ENCODE measurements at regions not wholly inside any gene's neighbourhood (a gene's known extent, or its start where the extent isn't known, plus 50 kb on each side); places are given as distances from the start of the nearest gene placed in this dataset.

GRCh38 chr15:37165395-37165794 is 65.0 kb upstream of the MEIS2 start:
- Histone ChIP-seq H3K4me1 (ENCODE audit: control insufficient read depth, extremely low read depth, insufficient read depth, low read length) (no peaks in the 10 kb centered on the region), H3K36me3 (ENCODE audit: control insufficient read depth, insufficient read depth, low read length) (no peaks in the 10 kb centered on the region), H3K4me3 (replicated peaks in 1 of 4; ENCODE audit: control extremely low read depth in 1 of 4, insufficient read depth in 1 of 4, low read depth in 3 of 4, low read length in 4 of 4) (no peak overlapping the region), H3K27ac (ENCODE audit: insufficient read depth, low read length) (no peak overlapping the region), H4K20me1 (ENCODE audit: control insufficient read depth, extremely low read depth, insufficient read depth, low read length) (no peaks in the 10 kb centered on the region), H3K9ac (ENCODE audit: insufficient read depth, low read length) (no peak overlapping the region), H3K27me3 (ENCODE audit: control insufficient read depth, insufficient read depth, low read length) (no peaks in the 10 kb centered on the region), H2AFZ (ENCODE audit: low read length) (no peak overlapping the region), H3K4me2 (ENCODE audit: extremely low read depth, insufficient read depth, low read length) (no peak overlapping the region), H3K79me2 (ENCODE audit: control insufficient read depth, insufficient read depth, low read length) (no peaks in the 10 kb centered on the region), H3K9me3 (ENCODE audit: control insufficient read depth, insufficient read depth, low read depth, low read length) (no peaks in the 10 kb centered on the region)
- DNase-seq (ENCODE audit: low read depth in 2 of 2) = no peak
- TF ChIP-seq, protein P1, sequence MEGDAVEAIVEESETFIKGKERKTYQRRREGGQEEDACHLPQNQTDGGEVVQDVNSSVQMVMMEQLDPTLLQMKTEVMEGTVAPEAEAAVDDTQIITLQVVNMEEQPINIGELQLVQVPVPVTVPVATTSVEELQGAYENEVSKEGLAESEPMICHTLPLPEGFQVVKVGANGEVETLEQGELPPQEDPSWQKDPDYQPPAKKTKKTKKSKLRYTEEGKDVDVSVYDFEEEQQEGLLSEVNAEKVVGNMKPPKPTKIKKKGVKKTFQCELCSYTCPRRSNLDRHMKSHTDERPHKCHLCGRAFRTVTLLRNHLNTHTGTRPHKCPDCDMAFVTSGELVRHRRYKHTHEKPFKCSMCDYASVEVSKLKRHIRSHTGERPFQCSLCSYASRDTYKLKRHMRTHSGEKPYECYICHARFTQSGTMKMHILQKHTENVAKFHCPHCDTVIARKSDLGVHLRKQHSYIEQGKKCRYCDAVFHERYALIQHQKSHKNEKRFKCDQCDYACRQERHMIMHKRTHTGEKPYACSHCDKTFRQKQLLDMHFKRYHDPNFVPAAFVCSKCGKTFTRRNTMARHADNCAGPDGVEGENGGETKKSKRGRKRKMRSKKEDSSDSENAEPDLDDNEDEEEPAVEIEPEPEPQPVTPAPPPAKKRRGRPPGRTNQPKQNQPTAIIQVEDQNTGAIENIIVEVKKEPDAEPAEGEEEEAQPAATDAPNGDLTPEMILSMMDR (conservative IDR thresholded peaks at IDR 0.05 in 1 of 2, IDR thresholded peaks at IDR 0.05 in 1 of 2; ENCODE audit: low read depth in 1 of 2, low read length in 2 of 2) = no peak
- TF ChIP-seq EZH2 (IDR thresholded peaks at IDR 0.05; ENCODE audit: low read length, missing control alignments) = no peak

DNA sequence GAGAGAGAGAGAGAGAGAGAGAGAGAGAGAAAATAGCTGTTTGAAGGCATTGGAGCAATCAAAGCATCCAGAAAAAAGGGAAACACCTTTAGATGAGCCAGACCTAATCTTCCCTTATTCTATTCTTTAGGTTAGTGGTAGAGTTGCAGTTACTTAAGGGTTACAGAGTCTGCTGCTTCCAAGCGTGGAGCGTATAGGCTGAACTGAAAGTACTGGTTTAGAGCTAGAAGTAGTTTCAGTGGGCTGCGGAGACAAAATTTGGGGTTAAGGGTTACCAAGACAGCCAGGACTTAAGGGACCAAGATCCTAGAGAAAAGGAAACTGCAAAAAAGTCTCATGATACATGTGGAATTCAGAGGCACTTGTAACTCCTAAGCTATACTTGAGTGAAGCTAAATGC is 66.1 kb upstream of the MEIS2 start:
- H3K4me2 ChIP-seq (ENCODE audit: extremely low read depth, insufficient read depth, low read length) = no peak overlapping the region
- TF ChIP-seq, protein P1 (conservative IDR thresholded peaks at IDR 0.05 in 1 of 2, IDR thresholded peaks at IDR 0.05 in 1 of 2; ENCODE audit: low read depth in 1 of 2, low read length in 2 of 2) = no peak
- no peak for TF ChIP-seq EZH2 (IDR thresholded peaks at IDR 0.05; ENCODE audit: low read length, missing control alignments)
- no peaks in the 10 kb centered on the region for H3K79me2 ChIP-seq (ENCODE audit: control insufficient read depth, insufficient read depth, low read length)
- H2AFZ ChIP-seq (ENCODE audit: low read length) = no peak overlapping the region
- no peaks in the 10 kb centered on the region for H3K27me3 ChIP-seq (ENCODE audit: control insufficient read depth, insufficient read depth, low read length)
- H3K4me3 ChIP-seq (replicated peaks in 1 of 4; ENCODE audit: control extremely low read depth in 1 of 4, insufficient read depth in 1 of 4, low read depth in 3 of 4, low read length in 4 of 4) = no peak overlapping the region
- H3K4me1 ChIP-seq (ENCODE audit: control insufficient read depth, extremely low read depth, insufficient read depth, low read length) = no peaks in the 10 kb centered on the region
- H3K27ac ChIP-seq (ENCODE audit: insufficient read depth, low read length) = no peak overlapping the region
- DNase-seq (ENCODE audit: low read depth in 2 of 2) = no peak
- no peaks in the 10 kb centered on the region for H4K20me1 ChIP-seq (ENCODE audit: control insufficient read depth, extremely low read depth, insufficient read depth, low read length)
- H3K9me3 ChIP-seq (ENCODE audit: control insufficient read depth, insufficient read depth, low read depth, low read length) = no peaks in the 10 kb centered on the region
- H3K9ac ChIP-seq (ENCODE audit: insufficient read depth, low read length) = no peak overlapping the region
- H3K36me3 ChIP-seq (ENCODE audit: control insufficient read depth, insufficient read depth, low read length) = no peaks in the 10 kb centered on the region

DNA sequence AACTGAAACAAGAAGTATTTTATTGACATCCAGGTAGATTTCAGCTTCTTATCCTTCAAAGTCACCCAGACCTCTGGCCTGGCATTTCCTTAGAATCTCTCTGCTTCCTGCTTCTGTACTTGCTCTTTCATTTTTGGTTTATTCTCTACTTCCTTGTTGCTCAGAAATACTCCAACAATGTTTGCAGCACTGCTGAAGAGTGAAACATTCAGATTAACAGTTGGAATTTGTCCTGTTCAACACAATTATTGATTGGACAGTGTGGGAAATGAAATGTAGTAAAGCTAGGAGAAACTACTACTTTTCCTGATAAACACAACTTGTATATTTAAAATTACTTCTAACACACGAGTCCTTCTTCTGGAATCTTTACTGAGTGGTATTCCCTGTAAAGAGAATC is 81.0 kb upstream of the MEIS2 start:
- no peaks in the 10 kb centered on the region for H3K36me3 ChIP-seq (ENCODE audit: control insufficient read depth, insufficient read depth, low read length)
- no peaks in the 10 kb centered on the region for H3K79me2 ChIP-seq (ENCODE audit: control insufficient read depth, insufficient read depth, low read length)
- no peak overlapping the region for H2AFZ ChIP-seq (ENCODE audit: low read length)
- H3K27ac ChIP-seq (ENCODE audit: insufficient read depth, low read length) = no peak overlapping the region
- no peaks in the 10 kb centered on the region for H3K4me1 ChIP-seq (ENCODE audit: control insufficient read depth, extremely low read depth, insufficient read depth, low read length)
- DNase-seq (ENCODE audit: low read depth in 2 of 2) = no peak
- no peak overlapping the region for H3K4me3 ChIP-seq (replicated peaks in 1 of 4; ENCODE audit: control extremely low read depth in 1 of 4, insufficient read depth in 1 of 4, low read depth in 3 of 4, low read length in 4 of 4)
- H4K20me1 ChIP-seq (ENCODE audit: control insufficient read depth, extremely low read depth, insufficient read depth, low read length) = no peaks in the 10 kb centered on the region
- TF ChIP-seq, protein P1 (conservative IDR thresholded peaks at IDR 0.05 in 1 of 2, IDR thresholded peaks at IDR 0.05 in 1 of 2; ENCODE audit: low read depth in 1 of 2, low read length in 2 of 2) = no peak
- no peak for TF ChIP-seq EZH2 (IDR thresholded peaks at IDR 0.05; ENCODE audit: low read length, missing control alignments)
- no peaks in the 10 kb centered on the region for H3K27me3 ChIP-seq (ENCODE audit: control insufficient read depth, insufficient read depth, low read length)
- H3K4me2 ChIP-seq (ENCODE audit: extremely low read depth, insufficient read depth, low read length) = no peak overlapping the region
- no peak overlapping the region for H3K9ac ChIP-seq (ENCODE audit: insufficient read depth, low read length)
- no peaks in the 10 kb centered on the region for H3K9me3 ChIP-seq (ENCODE audit: control insufficient read depth, insufficient read depth, low read depth, low read length)

Measured in fibroblast of lung (primary cell).